NCI-H2029 treated with DMSO at 0.1 percent for 48 hours (cell line): ENCODE measurements at regions not wholly inside any gene's neighbourhood (a gene's known extent, or its start where the extent isn't known, plus 50 kb on each side); places are given as distances from the start of the nearest gene placed in this dataset.

ENCODE experiments used
- DNase-seq: peaks from one replicate; lab custom pipeline; 2025; lab: John Stamatoyannopoulos, UW

DNA sequence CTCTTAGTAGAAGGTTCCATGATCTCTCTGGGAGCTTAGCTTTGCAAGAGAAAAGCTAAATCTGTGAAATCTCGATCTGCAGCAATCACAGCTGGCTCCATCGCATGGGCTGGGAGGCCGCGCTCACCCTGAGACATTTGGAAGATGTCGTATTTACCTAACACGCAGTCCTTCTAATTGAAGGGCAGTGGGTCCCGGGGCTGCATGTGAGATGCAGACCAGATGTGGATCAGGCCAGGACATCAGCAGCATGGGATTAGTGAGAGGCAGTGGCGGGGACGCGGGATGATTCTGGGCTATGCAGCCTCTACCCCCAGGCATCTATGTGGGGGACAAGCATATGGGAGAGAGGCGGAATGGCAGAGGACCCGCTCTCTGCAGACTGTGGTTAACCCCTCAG, 312.4 kb upstream of the RTL1 start:
- DNase-seq, result no peak

GRCh38 chr14:101216366-101217079, 313.0 kb upstream of the RTL1 start:
- no peak for DNase-seq

DNA sequence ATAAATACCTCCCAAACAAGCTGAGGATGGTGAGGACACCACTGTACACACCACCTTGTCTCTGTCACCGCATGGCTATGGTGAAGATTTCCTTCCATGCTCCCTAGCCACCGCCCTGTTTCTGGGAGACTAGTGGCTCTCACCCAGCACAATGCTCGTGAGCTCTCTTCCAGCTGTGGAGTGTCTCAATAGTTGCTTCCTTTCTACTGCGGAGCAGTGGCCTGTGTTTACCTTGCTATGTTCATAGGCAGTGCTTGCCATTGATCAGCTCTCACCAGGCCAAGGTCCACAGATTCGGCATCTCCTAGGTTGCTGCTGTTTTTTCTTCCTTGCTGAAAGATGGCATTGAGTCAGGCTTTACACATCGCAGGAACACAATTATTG, 313.6 kb upstream of the RTL1 start:
- no peak for DNase-seq

- DNase-seq, result no peak
Observed at GRCh38 chr14:101217616-101218371, 314.3 kb upstream of the RTL1 start.

DNA sequence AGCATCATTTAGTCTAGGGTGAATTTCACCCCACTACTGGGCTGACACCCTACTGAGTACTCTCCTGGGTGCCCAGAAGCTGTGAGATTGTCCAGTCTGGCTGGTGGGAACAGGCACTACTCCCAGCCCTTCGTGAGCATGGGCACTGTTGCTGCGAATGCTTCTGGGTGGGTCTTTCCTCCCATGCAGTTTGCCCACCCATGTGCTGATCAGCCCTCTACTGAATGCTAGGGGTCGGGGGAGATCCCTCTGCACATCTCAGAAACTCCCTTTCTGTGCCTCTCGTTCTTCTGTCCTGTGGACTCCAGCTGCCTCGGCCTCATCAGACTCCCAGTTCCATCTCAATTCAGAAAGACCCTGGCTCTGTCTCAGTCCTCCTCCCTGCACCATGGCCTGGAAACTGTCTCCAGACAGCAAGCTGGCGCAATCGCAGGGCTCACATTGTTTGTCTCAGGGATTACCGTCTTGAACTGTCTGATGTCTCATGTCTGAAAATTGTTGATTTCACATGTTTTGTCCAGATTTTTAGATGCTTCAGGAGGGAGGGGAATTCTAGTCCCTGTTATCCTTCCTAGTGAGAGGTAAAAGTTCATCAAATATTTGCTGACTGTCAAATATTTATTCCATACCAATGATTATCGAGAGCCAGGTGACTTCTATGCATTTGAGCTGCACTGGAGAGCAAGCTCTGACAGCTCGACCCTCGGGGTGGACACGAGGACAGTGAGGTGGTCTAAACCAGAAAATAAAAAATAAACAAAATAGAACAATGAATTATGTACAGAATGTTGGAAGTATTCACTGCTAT, 316.6 kb upstream of the RTL1 start:
- no peak for DNase-seq

- no peak for DNase-seq
Observed at GRCh38 chr14:101220921-101221510, 317.5 kb upstream of the RTL1 start.

GRCh38 chr14:101221549-101222160, 318.1 kb upstream of the RTL1 start:
- DNase-seq, result no peak

- no peak for DNase-seq
Observed at GRCh38 chr14:101222362-101223070, 319.0 kb upstream of the RTL1 start.

DNA sequence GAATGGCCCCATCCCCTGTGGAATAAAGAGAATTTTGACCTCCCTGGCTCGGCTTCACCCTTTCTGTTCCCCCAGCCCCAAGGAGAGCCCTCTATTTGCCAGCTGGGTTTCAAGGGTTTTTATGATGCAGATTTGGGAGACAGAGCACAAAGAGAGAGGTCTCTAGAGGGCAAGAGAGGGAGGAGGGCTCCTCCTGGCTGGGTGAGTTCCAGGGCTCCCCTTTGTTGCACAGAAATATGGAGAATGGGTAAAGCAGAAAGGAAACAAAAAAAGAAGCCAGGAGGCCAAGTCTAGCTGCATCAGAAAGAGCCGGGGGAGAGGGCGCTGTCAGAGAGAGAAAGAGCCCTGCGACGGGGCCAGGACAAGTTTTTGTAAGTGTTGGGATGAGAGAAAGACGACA, 319.6 kb upstream of the RTL1 start:
- DNase-seq, result no peak

DNA sequence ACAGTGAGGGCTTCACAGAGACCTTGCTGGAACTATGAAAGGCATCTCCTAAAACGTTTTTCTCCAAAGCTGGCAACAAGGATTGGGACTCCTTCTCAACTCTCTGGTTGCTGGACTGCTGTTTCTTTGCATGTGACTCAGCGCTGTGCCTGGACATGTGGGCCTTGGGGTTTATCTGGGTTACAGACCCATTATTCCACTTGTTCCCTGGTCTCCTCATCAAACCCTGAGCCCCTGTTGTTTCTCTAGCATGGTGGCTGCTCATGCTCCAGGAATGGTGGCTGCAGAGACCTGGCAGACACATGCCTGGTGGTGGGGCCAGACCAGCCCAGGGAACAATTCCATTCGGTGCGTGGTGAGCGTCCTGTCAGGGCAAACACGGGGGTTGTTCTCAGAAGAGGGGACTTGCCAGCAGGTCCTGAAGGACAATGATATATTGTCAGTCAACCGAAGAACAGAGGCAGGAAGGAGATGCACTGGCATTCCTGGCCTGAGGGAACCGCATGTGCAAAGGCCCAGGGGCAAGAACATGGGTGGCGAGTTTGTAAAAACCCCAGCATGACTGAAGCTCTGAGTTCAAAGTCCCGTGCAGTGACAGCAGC, 320.1 kb upstream of the RTL1 start:
- no peak for DNase-seq

DNA sequence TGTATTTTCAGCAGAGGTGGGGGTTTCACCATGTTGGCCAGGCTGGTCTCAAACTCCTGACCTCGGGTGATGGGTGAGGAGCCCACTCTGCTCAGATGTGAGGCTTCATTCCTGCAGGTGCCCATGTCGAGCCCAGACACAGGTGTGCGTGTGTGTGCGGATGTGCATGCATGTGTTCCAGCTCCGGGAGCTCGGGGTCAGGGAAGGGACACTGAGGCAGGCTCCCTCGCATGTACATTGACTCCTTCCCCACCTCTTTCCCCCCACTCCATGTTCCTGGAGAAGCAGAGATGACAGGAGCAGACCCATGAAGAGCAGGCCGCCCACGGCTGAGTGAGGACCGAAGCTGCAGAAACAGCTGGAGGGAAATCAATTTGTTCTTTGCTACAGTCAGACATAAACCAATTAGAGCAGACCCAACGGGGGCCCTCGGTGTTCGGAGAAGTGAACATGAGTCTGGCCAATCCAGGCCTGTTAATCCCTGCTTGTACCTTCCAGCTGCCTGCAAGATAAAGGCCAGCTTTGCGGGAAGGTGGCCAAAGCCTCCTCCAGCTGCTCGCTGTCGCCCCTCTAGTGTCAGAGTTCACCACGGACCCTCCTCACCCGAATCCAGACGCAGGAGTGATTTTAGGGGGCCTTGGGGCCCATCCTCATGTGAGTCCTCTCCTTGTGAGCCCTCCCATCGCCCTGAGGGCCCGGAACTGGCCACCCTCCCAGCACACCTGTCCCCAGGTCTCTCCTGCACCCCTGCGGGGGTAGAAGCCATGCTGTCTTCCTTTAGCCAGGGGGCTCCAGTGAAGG, 321.0 kb upstream of the RTL1 start:
- no peak for DNase-seq

- no peak for DNase-seq
Observed at GRCh38 chr14:101225157-101226152, 321.9 kb upstream of the RTL1 start.

DNA sequence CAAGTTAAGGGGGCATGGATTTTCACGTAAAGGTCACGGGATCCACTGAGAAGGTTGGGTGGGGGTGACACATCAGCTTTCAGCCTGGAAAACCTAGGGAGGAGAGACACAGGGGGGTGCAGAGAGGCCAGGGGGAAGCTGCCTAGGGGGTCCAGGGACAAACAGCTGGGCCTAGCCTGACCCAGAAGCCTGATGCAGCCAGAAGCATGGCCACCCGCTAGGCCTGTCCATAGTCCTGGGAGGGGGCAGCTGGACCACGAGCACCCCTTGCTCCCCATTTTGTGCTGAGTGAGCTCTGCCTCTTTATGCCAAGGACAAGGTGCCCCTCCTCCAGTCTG, 322.7 kb upstream of the RTL1 start:
- DNase-seq, result no peak

GRCh38 chr14:101226603-101227425, 323.3 kb upstream of the RTL1 start:
- DNase-seq, result no peak

DNA sequence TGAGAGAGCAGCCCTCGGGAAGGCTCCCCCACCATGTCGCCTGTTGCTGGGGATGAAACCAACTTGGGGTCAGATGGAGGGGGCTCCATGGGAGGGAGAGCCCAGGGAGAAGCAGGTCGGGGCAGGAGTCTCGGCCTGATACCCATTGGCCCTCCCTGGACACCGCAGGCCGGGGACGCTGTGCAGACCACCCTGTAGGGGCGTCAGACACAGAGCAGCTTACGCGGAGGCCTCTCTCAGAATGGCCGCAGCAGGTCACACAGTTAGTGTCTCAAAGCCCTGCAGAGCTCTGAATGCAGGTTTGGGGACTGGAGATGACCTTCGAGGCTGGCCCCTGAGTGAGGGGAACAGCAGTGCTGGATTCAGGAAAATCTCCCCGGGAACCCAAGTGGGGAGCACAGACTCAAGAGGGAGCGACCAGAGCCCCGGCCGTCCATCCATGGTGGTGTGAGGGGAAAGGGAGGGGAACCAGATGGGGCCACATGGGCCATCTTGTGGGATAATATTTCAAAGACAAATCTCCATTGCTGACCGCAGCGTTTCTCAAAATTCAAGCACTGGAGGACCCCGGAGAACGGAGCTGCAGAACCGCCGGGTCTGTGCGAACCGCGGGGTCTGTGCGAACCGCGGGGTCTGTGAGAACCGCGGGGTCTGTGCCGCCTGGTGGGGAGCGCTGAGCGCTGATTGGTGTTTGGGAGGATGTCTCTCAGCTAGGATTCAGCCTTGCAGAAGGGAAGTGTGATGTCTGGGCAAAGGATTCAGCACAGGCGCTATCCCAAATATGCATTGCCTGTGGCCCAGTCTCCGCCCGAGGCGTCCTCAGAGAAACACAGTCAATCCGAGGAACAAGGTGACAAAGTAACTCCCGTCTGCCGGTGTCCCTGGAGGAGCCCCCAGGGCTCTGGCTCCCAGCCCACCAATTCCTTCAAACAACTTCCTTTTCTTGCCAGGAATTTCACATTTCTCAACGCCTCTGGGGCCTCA, 324.4 kb upstream of the RTL1 start:
- DNase-seq, result no peak

GRCh38 chr14:101228949-101229541, 325.5 kb upstream of the RTL1 start:
- DNase-seq, result no peak
